GM23248 (cell line): ENCODE measurements at regions not wholly inside any gene's neighbourhood (a gene's known extent, or its start where the extent isn't known, plus 50 kb on each side); places are given as distances from the start of the nearest gene placed in this dataset.
"Not testable (repeated sequence)": the region's sequence is repeated elsewhere in the genome, so short reads cannot be mapped to it uniquely, and the experiment has no call there.

Experiments
- DNase-seq: peaks from one replicate; pipeline ENCODE4 v3.0.0-alpha.2; 2015
- H2AFZ ChIP-seq: fragments of 200-600 bp; sonication (generic); 2 replicates; pipeline ENCODE4 v1.6.1; 2016; ENCODE audit warnings: antibody characterized with exemption
- H3F3A ChIP-seq: fragments of 200-600 bp; sonication (generic); 2 replicates; pipeline ENCODE4 v1.6.1; 2016; ENCODE audit warnings: mild to moderate bottlenecking, antibody characterized with exemption, mixed run types; ENCODE audit not compliant: insufficient read depth
- H3K27ac ChIP-seq: fragments of 200-600 bp; sonication (generic); 2 replicates; pipeline ENCODE4 v1.5.1; 2016; ENCODE audit warnings: mild to moderate bottlenecking
- H3K27me3 ChIP-seq: fragments of 200-600 bp; sonication (generic); replicated peaks from 2 replicates; pipeline ENCODE4 v1.6.1; 2016; ENCODE audit warnings: mild to moderate bottlenecking; ENCODE audit not compliant: insufficient read depth
- H3K36me3 ChIP-seq: fragments of 200-600 bp; sonication (generic); 2 replicates; pipeline ENCODE4 v1.6.1; 2016; ENCODE audit warnings: low read depth, mild to moderate bottlenecking
- H3K4me1 ChIP-seq: fragments of 200-600 bp; sonication (generic); 2 replicates; pipeline ENCODE4 v1.6.1; 2016; ENCODE audit warnings: mild to moderate bottlenecking; ENCODE audit not compliant: insufficient read depth
- H3K4me2 ChIP-seq: fragments of 200-600 bp; sonication (generic); one replicate; pipeline ENCODE4 v1.6.1; 2016; ENCODE audit warnings: mild to moderate bottlenecking; ENCODE audit not compliant: unreplicated experiment
- H3K4me3 ChIP-seq: fragments of 200-600 bp; sonication (generic); 2 replicates; pipeline ENCODE4 v1.5.1; 2016; ENCODE audit warnings: mild to moderate bottlenecking
- H3K79me2 ChIP-seq: fragments of 200-600 bp; sonication (generic); 2 replicates; pipeline ENCODE4 v1.6.1; 2016; ENCODE audit warnings: mild to moderate bottlenecking; ENCODE audit not compliant: insufficient read depth
- H3K9ac ChIP-seq: fragments of 200-600 bp; sonication (generic); 2 replicates; pipeline ENCODE4 v1.6.1; 2016; ENCODE audit warnings: mild to moderate bottlenecking
- H3K9me2 ChIP-seq: fragments of 200-600 bp; sonication (generic); 2 replicates; pipeline ENCODE4 v1.6.1; 2016; ENCODE audit warnings: mixed run types, mild to moderate bottlenecking, moderate library complexity; ENCODE audit not compliant: insufficient read depth
- H3K9me3 ChIP-seq: fragments of 200-600 bp; sonication (generic); one replicate; pipeline ENCODE4 v1.6.1; 2017; ENCODE audit warnings: low read depth
- H4K20me1 ChIP-seq: fragments of 200-600 bp; sonication (generic); 2 replicates; pipeline ENCODE4 v1.6.0; 2016; ENCODE audit not compliant: insufficient read depth
- EZH2 ChIP-seq: fragments of 200-600 bp; sonication (generic); IDR thresholded peaks from 2 replicates; pipeline ENCODE4 v1.6.1; 2018; ENCODE audit warnings: antibody characterized with exemption, mild to moderate bottlenecking; ENCODE audit not compliant: insufficient read depth, poor library complexity, severe bottlenecking
- EZH2phosphoT487 ChIP-seq: fragments of 200-600 bp; sonication (generic); IDR thresholded peaks from 2 replicates; pipeline ENCODE4 v1.6.1; 2018; ENCODE audit warnings: antibody characterized with exemption, moderate library complexity, mild to moderate bottlenecking, low read depth; ENCODE audit not compliant: insufficient read depth
- WGBS, 2 experiments: methylation state at CpG; one replicate each; pipeline ENCODE4 v1.1.6; 2015 to 2017; ENCODE audit warnings: low lambda C conversion rate in 2 of 2, low coverage in 1 of 2; ENCODE audit errors: missing lambda C conversion rate in 2 of 2; 5-methylcytosine and 5-hydroxymethylcytosine counted together
- in situ Hi-C: fragments of 300-500 bp; cut with MboI; formaldehyde crosslinking; loops from 2 replicates; pipeline ENCODE4 v1.15.0; 2020

GRCh38 chr13:73521985-73522524 is 463.2 kb downstream of the KLF5 start:
- in situ Hi-C loops, result no loop called here
- 21 to 23% methylated on average over 4 of the region's 4 CpGs for WGBS, 2 experiments
- no peaks in the 10 kb centered on the region; the same call in 1 of the 2 replicates for H3K27me3 ChIP-seq
- H4K20me1 ChIP-seq, result no peaks in the 10 kb centered on the region
- DNase-seq, result peak; percentile 3
- no peaks in the 10 kb centered on the region for H3K9me2 ChIP-seq
- H3K4me1 ChIP-seq, result no peaks in the 10 kb centered on the region
- no peak for TF ChIP-seq EZH2
- TF ChIP-seq EZH2phosphoT487, result no peak
- no peaks in the 10 kb centered on the region for H3K79me2 ChIP-seq
- no peak overlapping the region for H3K27ac ChIP-seq
- no peak overlapping the region for H3K4me2 ChIP-seq
- H2AFZ ChIP-seq, result no peak overlapping the region
- no peaks in the 10 kb centered on the region for H3K9me3 ChIP-seq
- H3K4me3 ChIP-seq, result no peak overlapping the region
- no peak overlapping the region for H3K9ac ChIP-seq
- no peaks in the 10 kb centered on the region for H3K36me3 ChIP-seq
- no peaks in the 10 kb centered on the region for H3F3A ChIP-seq

GRCh38 chr13:73521290-73521624 is 462.5 kb downstream of the KLF5 start:
- H2AFZ ChIP-seq, result no peak overlapping the region
- TF ChIP-seq EZH2phosphoT487, result no peak
- TF ChIP-seq EZH2, result no peak
- H3K9me3 ChIP-seq, result no peaks in the 10 kb centered on the region
- in situ Hi-C loops, result no loop called here
- H3K9ac ChIP-seq, result no peak overlapping the region
- H3K27me3 ChIP-seq, result no peaks in the 10 kb centered on the region; the same call in 1 of the 2 replicates
- H3K4me2 ChIP-seq, result no peak overlapping the region
- H3F3A ChIP-seq, result no peaks in the 10 kb centered on the region
- H3K4me3 ChIP-seq, result no peak overlapping the region
- DNase-seq, result no peak
- 20 to 21% methylated on average over 2 of the region's 2 CpGs for WGBS, 2 experiments
- no peaks in the 10 kb centered on the region for H3K79me2 ChIP-seq
- no peaks in the 10 kb centered on the region for H3K9me2 ChIP-seq
- no peaks in the 10 kb centered on the region for H4K20me1 ChIP-seq
- no peaks in the 10 kb centered on the region for H3K4me1 ChIP-seq
- H3K36me3 ChIP-seq, result no peaks in the 10 kb centered on the region
- no peak overlapping the region for H3K27ac ChIP-seq

- H3K4me3 ChIP-seq, result no peak overlapping the region
- no peaks in the 10 kb centered on the region for H3K9me3 ChIP-seq
- no peaks in the 10 kb centered on the region for H3K9me2 ChIP-seq
- H3K36me3 ChIP-seq, result no peaks in the 10 kb centered on the region
- no peaks in the 10 kb centered on the region for H4K20me1 ChIP-seq
- no peaks in the 10 kb centered on the region for H3K79me2 ChIP-seq
- H3K4me2 ChIP-seq, result no peak overlapping the region
- H3K27ac ChIP-seq, result no peak overlapping the region
- in situ Hi-C loops, result no loop called here
- H3K9ac ChIP-seq, result no peak overlapping the region
- no peaks in the 10 kb centered on the region; the same call in 1 of the 2 replicates for H3K27me3 ChIP-seq
- H2AFZ ChIP-seq, result no peak overlapping the region
- no peak for TF ChIP-seq EZH2
- no peak for TF ChIP-seq EZH2phosphoT487
- 40 to 51% methylated on average over 8 of the region's 8 CpGs for WGBS, 2 experiments
- H3F3A ChIP-seq, result no peaks in the 10 kb centered on the region
- no peak for DNase-seq
- no peaks in the 10 kb centered on the region for H3K4me1 ChIP-seq
Measured at GRCh38 chr13:73520566-73521289, 461.9 kb downstream of the KLF5 start.

GRCh38 chr13:73520135-73520534 is 461.3 kb downstream of the KLF5 start:
- H3K9me2 ChIP-seq, DNase-seq, H3K9ac ChIP-seq, H2AFZ ChIP-seq, H4K20me1 ChIP-seq, in situ Hi-C loops, H3K79me2 ChIP-seq, H3K4me1 ChIP-seq, H3K27me3 ChIP-seq, H3K4me2 ChIP-seq, H3K27ac ChIP-seq, H3K4me3 ChIP-seq, H3F3A ChIP-seq, H3K9me3 ChIP-seq, H3K36me3 ChIP-seq: not testable (repeated sequence)
- 56 to 60% methylated on average over 2 of the region's 2 CpGs for WGBS, 2 experiments
